ENCODE measurements at regions not wholly inside any gene's neighbourhood (a gene's known extent, or its start where the extent isn't known, plus 50 kb on each side); places are given as distances from the start of the nearest gene placed in this dataset.

DNA sequence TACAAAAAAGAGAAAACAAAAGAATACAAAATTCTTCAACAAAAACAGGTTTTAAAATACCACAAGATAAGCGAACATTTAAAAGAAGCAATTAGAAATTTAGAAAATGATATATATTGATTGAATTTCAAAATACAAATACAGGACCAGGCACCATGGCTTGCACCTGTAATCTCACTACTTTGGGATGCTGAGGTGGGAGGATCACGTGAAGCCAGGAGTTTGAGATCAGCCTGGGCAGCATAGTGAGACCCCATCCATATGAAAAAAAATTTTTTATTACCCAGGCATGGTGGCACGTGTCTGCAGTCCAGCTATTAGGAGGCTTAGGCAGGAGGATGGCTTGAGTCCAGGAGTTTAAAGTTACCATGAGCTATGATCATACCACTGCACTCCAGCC, 109.9 kb upstream of the SLC30A5 start (continued):
- TF ChIP-seq, protein P1, sequence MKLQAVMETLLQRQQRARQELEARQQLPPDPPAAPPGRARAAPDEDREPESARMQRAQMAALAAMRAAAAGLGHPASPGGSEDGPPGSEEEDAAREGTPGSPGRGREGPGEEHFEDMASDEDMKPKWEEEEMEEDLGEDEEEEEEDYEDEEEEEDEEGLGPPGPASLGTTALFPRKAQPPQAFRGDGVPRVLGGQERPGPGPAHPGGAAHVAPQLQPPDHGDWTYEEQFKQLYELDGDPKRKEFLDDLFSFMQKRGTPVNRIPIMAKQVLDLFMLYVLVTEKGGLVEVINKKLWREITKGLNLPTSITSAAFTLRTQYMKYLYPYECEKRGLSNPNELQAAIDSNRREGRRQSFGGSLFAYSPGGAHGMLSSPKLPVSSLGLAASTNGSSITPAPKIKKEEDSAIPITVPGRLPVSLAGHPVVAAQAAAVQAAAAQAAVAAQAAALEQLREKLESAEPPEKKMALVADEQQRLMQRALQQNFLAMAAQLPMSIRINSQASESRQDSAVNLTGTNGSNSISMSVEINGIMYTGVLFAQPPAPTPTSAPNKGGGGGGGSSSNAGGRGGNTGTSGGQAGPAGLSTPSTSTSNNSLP (IDR thresholded peaks at IDR 0.05; ENCODE audit: borderline replicate concordance, low read depth, low read length): no peak
- no peak for TF ChIP-seq SAFB (IDR thresholded peaks at IDR 0.05; ENCODE audit: borderline replicate concordance, low read depth, low read length)

DNA sequence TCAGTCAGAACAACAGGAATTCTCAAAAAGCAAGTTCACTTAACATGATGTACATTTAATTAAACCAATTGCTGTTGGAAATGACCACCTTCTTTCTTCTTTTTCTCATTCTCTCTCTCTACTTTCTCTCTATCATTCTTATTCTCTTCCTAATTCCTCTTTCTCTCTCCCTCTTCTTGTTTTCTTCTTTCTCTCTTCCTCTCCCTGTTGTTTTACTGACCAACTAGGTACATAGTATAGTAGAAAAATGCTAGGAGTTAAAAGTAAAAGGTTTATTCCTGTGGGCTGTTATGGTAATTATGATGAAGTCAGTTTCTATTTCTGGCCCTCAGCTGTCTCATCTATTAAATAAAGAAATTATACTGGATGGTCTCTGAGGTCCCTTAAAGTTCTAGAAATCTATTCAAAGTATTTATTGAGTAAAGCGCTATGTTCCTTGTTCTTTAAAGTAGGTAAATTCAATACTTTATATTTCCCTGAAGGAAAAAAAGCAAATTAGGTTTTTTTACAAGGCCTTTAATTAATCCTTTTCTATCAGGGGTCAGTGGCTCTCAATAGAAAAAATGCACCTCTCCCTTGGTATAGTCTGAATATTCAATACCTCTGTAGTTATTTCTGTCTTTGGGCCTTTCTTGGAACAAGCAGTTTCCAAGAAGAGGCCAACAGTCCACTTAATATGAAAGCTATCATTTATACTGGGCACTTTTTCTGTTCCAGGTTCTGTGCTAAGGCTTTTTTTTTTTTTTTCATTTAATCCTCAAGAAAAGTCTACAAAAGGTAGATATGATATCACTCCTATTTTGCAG, 102.3 kb upstream of the SLC30A5 start:
- Histone ChIP-seq H2AFZ (ENCODE audit: low read depth, low read length) (no peak overlapping the region), H3K79me2 (ENCODE audit: control insufficient read depth, insufficient read depth, low read length) (no peaks in the 10 kb centered on the region), H3K4me3 (no peak overlapping the region), H3K36me3 (ENCODE audit: control insufficient read depth, insufficient read depth, low read length) (no peaks in the 10 kb centered on the region), H3K4me1 (replicated peaks in 1 of 2; ENCODE audit: control insufficient read depth in 2 of 2, insufficient read depth in 2 of 2, low read length in 2 of 2) (no peaks in the 10 kb centered on the region), H3K4me2 (ENCODE audit: insufficient read depth, low read length) (no peak overlapping the region), H3K9me3 (replicated peaks; ENCODE audit: control insufficient read depth, insufficient read depth, low read depth, low read length) (no peaks in the 10 kb centered on the region), H3K27me3 (ENCODE audit: control insufficient read depth in 2 of 2, insufficient read depth in 2 of 2, low read length in 2 of 2) (peaks cover 4 to 9% of the 10 kb centered on the region in 2 experiments; a peak in 4 of 5 replicates), H3K27ac (ENCODE audit: extremely low read depth, low read depth, low read length) (no peak overlapping the region), H4K20me1 (replicated peaks; ENCODE audit: control insufficient read depth, insufficient read depth, low read length) (no peaks in the 10 kb centered on the region), H3K9ac (ENCODE audit: insufficient read depth in 1 of 2, low read depth in 2 of 2, low read length in 2 of 2) (no peak overlapping the region), H3K9me1 (ENCODE audit: control insufficient read depth, insufficient read depth, low read length) (no peaks in the 10 kb centered on the region)
- ATAC-seq (no peak), FAIRE-seq (no peak), DNase-seq (ENCODE audit: extremely low read depth in 1 of 4, low spot score in 3 of 4) (no peak)
- CTCF ChIA-PET (ENCODE audit: low intra/inter-chr PET ratio): interaction anchor here (0.6 kb wide), 1 partner anchor 20 kb away, joined by 3 read pairs; no protein-coding TSS in a partner anchor
- BruUV-seq (replicated peaks): no TSS peak
- POLR2A ChIA-PET: no interaction called here
- 0% methylated on average over 1 of the region's 1 CpG for WGBS (ENCODE audit: insufficient coverage, low coverage, missing lambda C conversion rate)
- intact Hi-C loops (cut with micrococcal nuclease) (no loop called here), in situ Hi-C loops (cut with MboI) (no loop called here)
- TF ChIP-seq, protein P2, sequence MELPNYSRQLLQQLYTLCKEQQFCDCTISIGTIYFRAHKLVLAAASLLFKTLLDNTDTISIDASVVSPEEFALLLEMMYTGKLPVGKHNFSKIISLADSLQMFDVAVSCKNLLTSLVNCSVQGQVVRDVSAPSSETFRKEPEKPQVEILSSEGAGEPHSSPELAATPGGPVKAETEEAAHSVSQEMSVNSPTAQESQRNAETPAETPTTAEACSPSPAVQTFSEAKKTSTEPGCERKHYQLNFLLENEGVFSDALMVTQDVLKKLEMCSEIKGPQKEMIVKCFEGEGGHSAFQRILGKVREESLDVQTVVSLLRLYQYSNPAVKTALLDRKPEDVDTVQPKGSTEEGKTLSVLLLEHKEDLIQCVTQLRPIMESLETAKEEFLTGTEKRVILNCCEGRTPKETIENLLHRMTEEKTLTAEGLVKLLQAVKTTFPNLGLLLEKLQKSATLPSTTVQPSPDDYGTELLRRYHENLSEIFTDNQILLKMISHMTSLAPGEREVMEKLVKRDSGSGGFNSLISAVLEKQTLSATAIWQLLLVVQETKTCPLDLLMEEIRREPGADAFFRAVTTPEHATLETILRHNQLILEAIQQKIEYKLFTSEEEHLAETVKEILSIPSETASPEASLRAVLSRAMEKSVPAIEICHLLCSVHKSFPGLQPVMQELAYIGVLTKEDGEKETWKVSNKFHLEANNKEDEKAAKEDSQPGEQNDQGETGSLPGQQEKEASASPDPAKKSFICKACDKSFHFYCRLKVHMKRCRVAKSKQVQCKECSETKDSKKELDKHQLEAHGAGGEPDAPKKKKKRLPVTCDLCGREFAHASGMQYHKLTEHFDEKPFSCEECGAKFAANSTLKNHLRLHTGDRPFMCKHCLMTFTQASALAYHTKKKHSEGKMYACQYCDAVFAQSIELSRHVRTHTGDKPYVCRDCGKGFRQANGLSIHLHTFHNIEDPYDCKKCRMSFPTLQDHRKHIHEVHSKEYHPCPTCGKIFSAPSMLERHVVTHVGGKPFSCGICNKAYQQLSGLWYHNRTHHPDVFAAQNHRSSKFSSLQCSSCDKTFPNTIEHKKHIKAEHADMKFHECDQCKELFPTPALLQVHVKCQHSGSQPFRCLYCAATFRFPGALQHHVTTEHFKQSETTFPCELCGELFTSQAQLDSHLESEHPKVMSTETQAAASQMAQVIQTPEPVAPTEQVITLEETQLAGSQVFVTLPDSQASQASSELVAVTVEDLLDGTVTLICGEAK (IDR thresholded peaks at IDR 0.05): no peak
- TF ChIP-seq, protein P2 (CRISPR knock-in tag; IDR thresholded peaks at IDR 0.05): no peak
- TF ChIP-seq, protein P3, sequence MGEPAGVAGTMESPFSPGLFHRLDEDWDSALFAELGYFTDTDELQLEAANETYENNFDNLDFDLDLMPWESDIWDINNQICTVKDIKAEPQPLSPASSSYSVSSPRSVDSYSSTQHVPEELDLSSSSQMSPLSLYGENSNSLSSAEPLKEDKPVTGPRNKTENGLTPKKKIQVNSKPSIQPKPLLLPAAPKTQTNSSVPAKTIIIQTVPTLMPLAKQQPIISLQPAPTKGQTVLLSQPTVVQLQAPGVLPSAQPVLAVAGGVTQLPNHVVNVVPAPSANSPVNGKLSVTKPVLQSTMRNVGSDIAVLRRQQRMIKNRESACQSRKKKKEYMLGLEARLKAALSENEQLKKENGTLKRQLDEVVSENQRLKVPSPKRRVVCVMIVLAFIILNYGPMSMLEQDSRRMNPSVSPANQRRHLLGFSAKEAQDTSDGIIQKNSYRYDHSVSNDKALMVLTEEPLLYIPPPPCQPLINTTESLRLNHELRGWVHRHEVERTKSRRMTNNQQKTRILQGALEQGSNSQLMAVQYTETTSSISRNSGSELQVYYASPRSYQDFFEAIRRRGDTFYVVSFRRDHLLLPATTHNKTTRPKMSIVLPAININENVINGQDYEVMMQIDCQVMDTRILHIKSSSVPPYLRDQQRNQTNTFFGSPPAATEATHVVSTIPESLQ (CRISPR knock-in tag; IDR thresholded peaks at IDR 0.05): no peak
- TF ChIP-seq HLTF (IDR thresholded peaks at IDR 0.05) (no peak), SAFB2 (IDR thresholded peaks at IDR 0.05; ENCODE audit: borderline replicate concordance, low read depth, low read length, severe bottlenecking) (no peak)

Data from K562 (cell line).